WTC11 (cell line): ENCODE measurements at regions not wholly inside any gene's neighbourhood (a gene's known extent, or its start where the extent isn't known, plus 50 kb on each side); places are given as distances from the start of the nearest gene placed in this dataset.

Experiments
- ATAC-seq: fragments of 200-7000 bp; cut with Tn5 transposase; 2 replicates; pipeline ENCODE4 v1.10.0; 2021; ENCODE audit warnings: mild to moderate bottlenecking, moderate library complexity
- CTCF ChIA-PET: fragments of 300-600 bp; sonication (Branson Sonifier 250); formaldehyde crosslinking; loops from one replicate; lab custom pipeline; 2021; ENCODE audit warnings: antibody characterized with exemption; lab: Charles Lee
- POLR2A ChIA-PET: fragments of 350-600 bp; sonication (Branson Sonifier 250); formaldehyde crosslinking; loops from one replicate; lab custom pipeline; 2021; ENCODE audit warnings: antibody characterized with exemption; lab: Charles Lee
- DNase-seq: peaks from one replicate; pipeline ENCODE4 v3.0.0; 2021; ENCODE audit warnings: low spot score
- H3K27ac Mint-ChIP-seq: 2 replicates; pipeline ENCODE4 v1.8.0; 2021; ENCODE audit warnings: mixed read lengths
- H3K27me3 Mint-ChIP-seq: 2 replicates; pipeline ENCODE4 v1.8.0; 2021; ENCODE audit warnings: low read depth, mild to moderate bottlenecking, moderate library complexity, mixed read lengths
- H3K36me3 Mint-ChIP-seq: 2 replicates; pipeline ENCODE4 v1.8.0; 2021; ENCODE audit warnings: mixed read lengths
- H3K4me1 Mint-ChIP-seq: 2 replicates; pipeline ENCODE4 v1.8.0; 2022; ENCODE audit warnings: mixed read lengths
- H3K4me3 Mint-ChIP-seq: 2 replicates; pipeline ENCODE4 v1.8.0; 2021; ENCODE audit warnings: mild to moderate bottlenecking, moderate library complexity, mixed read lengths
- H3K9me3 Mint-ChIP-seq: 2 replicates; pipeline ENCODE4 v1.8.0; 2021; ENCODE audit warnings: mixed read lengths
- ATF6 ChIP-seq: sonication (generic); formaldehyde crosslinking; IDR thresholded peaks from 2 replicates; pipeline ENCODE4 v1.8.1; 2023; ENCODE audit warnings: mild to moderate bottlenecking, missing genetic modification reagents
- CREM ChIP-seq: sonication (generic); formaldehyde crosslinking; IDR thresholded peaks from 2 replicates; pipeline ENCODE4 v1.8.1; 2022; ENCODE audit warnings: mild to moderate bottlenecking, missing genetic modification reagents, moderate library complexity
- EMX1 ChIP-seq: fragments of 250-450 bp; sonication (Bioruptor Pico); IDR thresholded peaks from 2 replicates; pipeline ENCODE4 v1.8.0; 2021; ENCODE audit warnings: mild to moderate bottlenecking
- ERG ChIP-seq: fragments of 250-450 bp; sonication (Bioruptor Pico); IDR thresholded peaks from 2 replicates; pipeline ENCODE4 v1.8.0; 2021; ENCODE audit warnings: mild to moderate bottlenecking
- ESRRA ChIP-seq: sonication (generic); formaldehyde crosslinking; IDR thresholded peaks from 2 replicates; pipeline ENCODE4 v1.8.1; 2022; ENCODE audit warnings: mild to moderate bottlenecking, missing genetic modification reagents, borderline replicate concordance
- FOXJ3 ChIP-seq: sonication (generic); formaldehyde crosslinking; IDR thresholded peaks from 2 replicates; pipeline ENCODE4 v1.9.0; 2021; ENCODE audit warnings: missing genetic modification reagents, mild to moderate bottlenecking, borderline replicate concordance
- HMGXB4 ChIP-seq: sonication (generic); formaldehyde crosslinking; IDR thresholded peaks from 2 replicates; pipeline ENCODE4 v1.8.1; 2023; ENCODE audit warnings: mild to moderate bottlenecking, moderate library complexity, missing genetic modification reagents
- JAZF1 ChIP-seq: fragments of 250-450 bp; sonication (Bioruptor Pico); IDR thresholded peaks from 2 replicates; pipeline ENCODE4 v1.9.0; 2021; ENCODE audit warnings: moderate library complexity, mild to moderate bottlenecking, inconsistent platforms
- MXD4 ChIP-seq: fragments of 250-450 bp; sonication (Bioruptor Pico); IDR thresholded peaks from 2 replicates; pipeline ENCODE4 v1.8.0; 2021; ENCODE audit warnings: mild to moderate bottlenecking, moderate library complexity, borderline replicate concordance
- MYBL2 ChIP-seq: sonication (generic); formaldehyde crosslinking; IDR thresholded peaks from 2 replicates; pipeline ENCODE4 v1.8.1; 2023; ENCODE audit warnings: mild to moderate bottlenecking, moderate library complexity, missing genetic modification reagents
- NR2C2 ChIP-seq: sonication (generic); formaldehyde crosslinking; IDR thresholded peaks from 2 replicates; pipeline ENCODE4 v1.8.0; 2022; ENCODE audit warnings: mild to moderate bottlenecking, missing genetic modification reagents
- PRDM15 ChIP-seq: sonication (generic); formaldehyde crosslinking; IDR thresholded peaks from 2 replicates; pipeline ENCODE4 v1.8.0; 2022; ENCODE audit warnings: missing genetic modification reagents
- PREB ChIP-seq: sonication (generic); formaldehyde crosslinking; IDR thresholded peaks from 2 replicates; pipeline ENCODE4 v1.8.1; 2022; ENCODE audit warnings: mild to moderate bottlenecking, missing genetic modification reagents, moderate library complexity, borderline replicate concordance
- RELA ChIP-seq: sonication (generic); formaldehyde crosslinking; IDR thresholded peaks from 2 replicates; pipeline ENCODE4 v1.8.1; 2022; ENCODE audit warnings: missing genetic modification reagents, mild to moderate bottlenecking, borderline replicate concordance
- RORB ChIP-seq: fragments of 250-450 bp; sonication (Bioruptor Pico); IDR thresholded peaks from 2 replicates; pipeline ENCODE4 v1.9.0; 2021; ENCODE audit warnings: mild to moderate bottlenecking
- SOX15 ChIP-seq: fragments of 250-450 bp; sonication (Bioruptor Pico); IDR thresholded peaks from 2 replicates; pipeline ENCODE4 v1.9.0; 2021; ENCODE audit warnings: mild to moderate bottlenecking
- TEAD4 ChIP-seq: sonication (generic); formaldehyde crosslinking; IDR thresholded peaks from 2 replicates; pipeline ENCODE4 v1.8.0; 2022; ENCODE audit warnings: mild to moderate bottlenecking, missing genetic modification reagents
- TP53 ChIP-seq: sonication (generic); formaldehyde crosslinking; IDR thresholded peaks from 2 replicates; pipeline ENCODE4 v1.8.1; 2023; ENCODE audit warnings: mild to moderate bottlenecking, missing genetic modification reagents
- ZBTB43 ChIP-seq: sonication (generic); formaldehyde crosslinking; IDR thresholded peaks from 2 replicates; pipeline ENCODE4 v1.8.1; 2023; ENCODE audit warnings: mild to moderate bottlenecking, missing genetic modification reagents
- ZNF121 ChIP-seq: sonication (generic); formaldehyde crosslinking; IDR thresholded peaks from 2 replicates; pipeline ENCODE4 v1.8.0; 2023; ENCODE audit warnings: missing genetic modification reagents

GRCh38 chr17:59490216-59490615 is 75.2 kb upstream of the DHX40 start:
- no peak for DNase-seq
- no peaks in the 10 kb centered on the region for H3K4me1 Mint-ChIP-seq
- H3K27me3 Mint-ChIP-seq: no peaks in the 10 kb centered on the region; the same call in 1 of the 2 replicates
- no peak for ATAC-seq
- ChIA-PET POLR2A (interaction anchor here (0.7 kb wide), 2 partner anchors 367 to 398 kb away, joined by 3 to 8 read pairs; no protein-coding TSS in a partner anchor), CTCF (interaction anchor here (0.6 to 1.6 kb wide), 3 partner anchors 26 to 912 kb away, joined by 3 to 4 read pairs (median 4); no protein-coding TSS in a partner anchor)
- no peaks in the 10 kb centered on the region for H3K9me3 Mint-ChIP-seq
- H3K4me3 Mint-ChIP-seq: no peak overlapping the region
- no peaks in the 10 kb centered on the region for H3K36me3 Mint-ChIP-seq
- H3K27ac Mint-ChIP-seq: no peak overlapping the region
- TF ChIP-seq JAZF1: no peak
- TF ChIP-seq PRDM15 (CRISPR knock-in tag): no peak
- TF ChIP-seq ATF6 (CRISPR knock-in tag): no peak
- no peak for TF ChIP-seq RORB
- no peak for TF ChIP-seq PREB (CRISPR knock-in tag)
- no peak for TF ChIP-seq ERG (CRISPR knock-in tag)

GRCh38 chr17:59491353-59492090 is 73.9 kb upstream of the DHX40 start:
- Mint-ChIP-seq H3K27ac (no peak overlapping the region), H3K4me3 (no peak overlapping the region), H3K4me1 (no peaks in the 10 kb centered on the region), H3K27me3 (no peaks in the 10 kb centered on the region; the same call in 1 of the 2 replicates), H3K9me3 (no peaks in the 10 kb centered on the region), H3K36me3 (no peaks in the 10 kb centered on the region)
- no peak for ATAC-seq
- DNase-seq: no peak
- CTCF ChIA-PET: interaction anchor here (1.6 kb wide), 1 partner anchor 28 kb away, joined by 3 read pairs; no protein-coding TSS in a partner anchor
- 0 out of 2 replicates have a peak, but pooled peaks have one; percentile 34 for TF ChIP-seq ZNF121 (CRISPR knock-in tag)
- no peak for TF ChIP-seq TEAD4
- POLR2A ChIA-PET: no interaction called here

GRCh38 chr17:59492091-59492451 is 73.3 kb upstream of the DHX40 start:
- Mint-ChIP-seq H3K9me3 (no peaks in the 10 kb centered on the region), H3K4me1 (no peaks in the 10 kb centered on the region), H3K27ac (no peak overlapping the region), H3K4me3 (no peak overlapping the region), H3K36me3 (no peaks in the 10 kb centered on the region), H3K27me3 (no peaks in the 10 kb centered on the region; the same call in 1 of the 2 replicates)
- DNase-seq (no peak), ATAC-seq (peak; percentile 47; the same call in 1 of the 2 replicates)
- POLR2A ChIA-PET: no interaction called here
- CTCF ChIA-PET: no interaction called here
- TF ChIP-seq ESRRA: no peak
- TF ChIP-seq MYBL2 (CRISPR knock-in tag): no peak
- TF ChIP-seq CREM: no peak
- no peak for TF ChIP-seq HMGXB4 (CRISPR knock-in tag)
- no peak for TF ChIP-seq ZBTB43 (CRISPR knock-in tag)
- no peak for TF ChIP-seq NR2C2 (CRISPR knock-in tag)
- no peak for TF ChIP-seq RELA (CRISPR knock-in tag)
- TF ChIP-seq MXD4: no peak
- TF ChIP-seq EMX1: no peak
- no peak for TF ChIP-seq FOXJ3 (CRISPR knock-in tag)
- TF ChIP-seq SOX15 (CRISPR knock-in tag): no peak
- no peak for TF ChIP-seq TP53 (CRISPR knock-in tag)
